Naive B cell (primary cell): ENCODE measurements at regions not wholly inside any gene's neighbourhood (a gene's known extent, or its start where the extent isn't known, plus 50 kb on each side); places are given as distances from the start of the nearest gene placed in this dataset.

Source experiments
- ATAC-seq, 2 donors: fragments of 150-1000 bp; cut with Tn5 transposase; 2 replicates each; pipeline ENCODE4 v1.10.0; 2021; ENCODE audit warnings: low read depth in 2 of 2, mild to moderate bottlenecking in 2 of 2, moderate library complexity in 2 of 2
- DNase-seq: peaks from one replicate; pipeline ENCODE4 v3.0.0; 2022
- H3K27ac Mint-ChIP-seq, 6 donors: one replicate each; pipeline ENCODE4 v1.8.0; 2020 to 2022; ENCODE audit warnings: mild to moderate bottlenecking in 6 of 6, mixed read lengths in 6 of 6, moderate library complexity in 5 of 6, inconsistent platforms in 2 of 6
- H3K27me3 Mint-ChIP-seq, 3 donors: one replicate each; pipeline ENCODE4 v1.8.0; 2021 to 2022; ENCODE audit warnings: mixed read lengths in 3 of 3, mild to moderate bottlenecking in 1 of 3
- H3K36me3 Mint-ChIP-seq, 2 donors: one replicate each; pipeline ENCODE4 v1.8.0; 2020 to 2022; ENCODE audit warnings: mixed read lengths in 2 of 2, inconsistent platforms in 1 of 2, mild to moderate bottlenecking in 1 of 2
- H3K4me1 Mint-ChIP-seq, 3 donors: one replicate each; pipeline ENCODE4 v1.8.0; 2020 to 2022; ENCODE audit warnings: mixed read lengths in 3 of 3, inconsistent platforms in 1 of 3, mild to moderate bottlenecking in 1 of 3, moderate library complexity in 1 of 3
- H3K4me3 Mint-ChIP-seq, 8 donors: one replicate each; pipeline ENCODE4 v1.8.0; 2020 to 2022; ENCODE audit warnings: mild to moderate bottlenecking in 8 of 8, mixed read lengths in 8 of 8, moderate library complexity in 8 of 8, inconsistent platforms in 2 of 8
- H3K9me3 Mint-ChIP-seq, 7 donors: one replicate each; pipeline ENCODE4 v1.8.0; 2020 to 2022; ENCODE audit warnings: mixed read lengths in 7 of 7, mild to moderate bottlenecking in 5 of 7, inconsistent platforms in 2 of 7, moderate library complexity in 1 of 7

DNA sequence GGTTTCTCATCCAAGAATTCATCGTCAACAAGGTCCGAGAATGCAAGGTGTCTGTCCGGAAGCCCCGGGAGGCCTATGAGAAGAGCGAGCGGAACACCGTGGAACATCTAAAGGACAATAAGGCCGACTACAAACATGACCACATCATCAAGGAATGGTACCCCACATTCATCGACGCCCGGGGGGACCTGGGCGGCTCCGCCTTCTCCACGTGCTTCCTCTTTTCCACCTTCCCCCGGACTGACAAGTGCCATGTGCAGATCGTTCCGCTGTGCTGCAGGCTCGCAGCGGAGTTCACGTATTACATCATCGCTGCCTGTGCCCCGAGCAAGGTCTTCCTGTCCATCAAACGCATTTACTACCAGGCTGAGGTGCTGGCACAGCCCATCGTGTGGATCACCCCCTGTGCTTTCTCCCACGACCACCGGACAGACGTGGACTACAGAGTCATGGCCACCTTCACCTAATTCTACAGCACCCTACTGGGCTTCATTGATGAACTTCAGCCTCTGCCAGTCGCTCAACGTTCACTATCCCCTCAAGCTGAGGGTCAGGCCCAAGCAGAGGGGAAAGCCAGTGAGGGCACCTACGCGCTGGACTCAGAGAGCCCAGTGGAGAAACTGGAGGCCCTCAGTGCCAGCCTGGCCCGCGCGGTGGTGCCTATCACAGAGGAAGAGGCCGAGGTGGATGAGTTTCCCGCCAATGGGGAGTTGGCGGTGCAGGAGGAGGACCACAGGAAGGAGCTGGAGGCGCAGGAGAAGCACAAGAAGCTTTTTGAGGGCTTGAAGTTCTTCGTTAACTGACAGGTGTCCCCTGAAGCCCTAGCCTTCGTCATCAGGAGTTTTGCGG is 125.9 kb upstream of the PABPC4L start:
- no peak for ATAC-seq
- no peak overlapping the region for H3K4me3 Mint-ChIP-seq
- H3K36me3 Mint-ChIP-seq, result peaks cover 0 to 8% of the 10 kb centered on the region in 2 donors
- H3K27ac Mint-ChIP-seq, result no peak overlapping the region
- H3K4me1 Mint-ChIP-seq, result peaks cover 0 to 4% (median 0%) of the 10 kb centered on the region in 3 donors
- peaks cover 0 to 12% (median 0%) of the 10 kb centered on the region in 7 donors for H3K9me3 Mint-ChIP-seq
- H3K27me3 Mint-ChIP-seq, result no peaks in the 10 kb centered on the region
- no peak for DNase-seq

GRCh38 chr4:134326866-134327265 is 125.3 kb upstream of the PABPC4L start:
- no peak for ATAC-seq

GRCh38 chr4:134324179-134324578 is 122.6 kb upstream of the PABPC4L start:
- peaks cover 0 to 8% of the 10 kb centered on the region in 2 donors for H3K36me3 Mint-ChIP-seq
- no peaks in the 10 kb centered on the region for H3K27me3 Mint-ChIP-seq
- no peak overlapping the region for H3K27ac Mint-ChIP-seq
- no peak overlapping the region for H3K4me3 Mint-ChIP-seq
- ATAC-seq (no peak), DNase-seq (no peak)
- peaks cover 0 to 16% (median 4%) of the 10 kb centered on the region in 7 donors for H3K9me3 Mint-ChIP-seq
- H3K4me1 Mint-ChIP-seq, result peaks cover 0 to 4% (median 0%) of the 10 kb centered on the region in 3 donors

More at GRCh38 chr4:134326866-134327265, 125.3 kb upstream of the PABPC4L start:
- H3K27ac Mint-ChIP-seq, result no peak overlapping the region
- H3K27me3 Mint-ChIP-seq, result no peaks in the 10 kb centered on the region
- peaks cover 0 to 12% (median 0%) of the 10 kb centered on the region in 7 donors for H3K9me3 Mint-ChIP-seq
- peaks cover 0 to 4% (median 0%) of the 10 kb centered on the region in 3 donors for H3K4me1 Mint-ChIP-seq
- no peak for DNase-seq
- H3K36me3 Mint-ChIP-seq, result peaks cover 0 to 8% of the 10 kb centered on the region in 2 donors
- no peak overlapping the region for H3K4me3 Mint-ChIP-seq

DNA sequence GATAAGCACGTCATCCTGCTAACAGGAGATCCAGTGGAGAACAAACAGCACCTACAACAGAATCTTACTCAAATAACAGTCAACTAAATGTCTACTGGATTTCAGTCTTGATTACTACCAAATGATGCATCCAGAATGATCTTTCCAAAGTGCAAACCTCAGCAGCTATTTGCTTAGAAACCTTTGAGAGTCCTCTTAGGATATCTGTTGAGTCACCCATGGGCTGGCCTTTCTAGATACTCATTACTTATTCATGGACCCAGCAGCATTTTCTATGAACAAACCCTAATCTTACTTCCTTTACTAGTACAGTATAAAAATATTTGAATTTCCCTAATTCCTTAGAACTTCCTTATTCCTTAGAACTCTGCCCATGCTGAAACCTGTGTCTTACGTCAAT is 118.5 kb upstream of the PABPC4L start:
- ATAC-seq (no peak), DNase-seq (no peak)
- Mint-ChIP-seq H3K36me3 (no peaks in the 10 kb centered on the region), H3K4me3 (no peak overlapping the region), H3K27me3 (no peaks in the 10 kb centered on the region), H3K4me1 (no peaks in the 10 kb centered on the region), H3K27ac (no peak overlapping the region), H3K9me3 (peaks cover 0 to 10% (median 4%) of the 10 kb centered on the region in 7 donors)

GRCh38 chr4:134313591-134313990 is 112.0 kb upstream of the PABPC4L start:
- Mint-ChIP-seq H3K36me3 (no peaks in the 10 kb centered on the region), H3K27me3 (no peaks in the 10 kb centered on the region), H3K27ac (no peak overlapping the region), H3K4me1 (no peaks in the 10 kb centered on the region), H3K4me3 (no peak overlapping the region), H3K9me3 (peaks cover 0 to 9% (median 0%) of the 10 kb centered on the region in 7 donors)
- ATAC-seq (no peak), DNase-seq (no peak)

DNA sequence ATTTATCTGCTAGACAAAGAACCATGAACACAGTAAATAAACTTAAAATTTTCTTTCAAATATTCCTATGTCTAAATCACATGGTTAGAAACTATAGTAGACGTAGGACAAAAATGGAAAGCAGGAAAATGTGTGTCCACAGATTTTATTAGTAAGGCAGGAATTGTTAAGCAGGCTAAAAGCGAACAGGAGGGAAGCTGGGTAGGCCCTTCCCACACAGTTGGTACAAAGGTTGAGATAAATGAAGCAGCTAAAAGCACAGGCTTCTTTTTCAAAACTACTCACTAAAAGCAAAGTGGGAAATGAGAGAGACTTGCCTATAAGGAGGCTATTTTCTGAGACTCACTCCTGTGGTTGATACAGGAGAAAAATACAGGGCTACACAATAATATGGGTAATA is 108.1 kb upstream of the PABPC4L start:
- DNase-seq (no peak), ATAC-seq (no peak)
- H3K4me1 Mint-ChIP-seq, result no peaks in the 10 kb centered on the region
- H3K9me3 Mint-ChIP-seq, result no peaks in the 10 kb centered on the region
- H3K27ac Mint-ChIP-seq, result no peak overlapping the region
- peak overlapping the region in 1 of 8 donors; percentile 16 for H3K4me3 Mint-ChIP-seq
- H3K27me3 Mint-ChIP-seq, result no peaks in the 10 kb centered on the region
- no peaks in the 10 kb centered on the region for H3K36me3 Mint-ChIP-seq

DNA sequence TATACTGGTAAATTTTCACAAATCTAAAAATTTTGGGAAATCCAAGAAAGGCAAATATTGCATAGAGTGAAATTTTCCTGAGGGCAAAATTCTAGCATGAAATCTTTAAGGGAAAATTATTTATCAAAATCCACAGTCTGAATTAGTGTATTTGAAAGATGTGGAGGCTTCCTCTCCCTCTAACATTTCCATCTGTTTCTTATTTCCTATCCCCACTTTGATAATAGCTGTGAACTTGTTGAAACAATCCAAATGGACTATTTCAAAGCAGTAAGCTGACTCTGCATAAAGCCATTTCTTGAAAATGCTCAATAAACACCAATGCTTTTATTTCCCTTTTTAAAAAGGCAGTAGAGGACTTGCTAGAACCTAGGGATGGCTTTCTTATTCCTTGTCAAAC is 107.3 kb upstream of the PABPC4L start:
- Mint-ChIP-seq H3K27me3 (no peaks in the 10 kb centered on the region), H3K4me1 (no peaks in the 10 kb centered on the region), H3K27ac (no peak overlapping the region), H3K9me3 (no peaks in the 10 kb centered on the region), H3K36me3 (no peaks in the 10 kb centered on the region), H3K4me3 (no peak overlapping the region)
- DNase-seq (no peak), ATAC-seq (no peak)

- H3K27me3 Mint-ChIP-seq, result no peaks in the 10 kb centered on the region
- no peak for DNase-seq
- H3K4me1 Mint-ChIP-seq, result no peaks in the 10 kb centered on the region
- no peak for ATAC-seq
- H3K27ac Mint-ChIP-seq, result no peak overlapping the region
- no peaks in the 10 kb centered on the region for H3K36me3 Mint-ChIP-seq
- no peak overlapping the region for H3K4me3 Mint-ChIP-seq
- peaks cover 0 to 11% (median 5%) of the 10 kb centered on the region in 7 donors for H3K9me3 Mint-ChIP-seq
Observed at GRCh38 chr4:134298313-134298712, 96.7 kb upstream of the PABPC4L start.

DNA sequence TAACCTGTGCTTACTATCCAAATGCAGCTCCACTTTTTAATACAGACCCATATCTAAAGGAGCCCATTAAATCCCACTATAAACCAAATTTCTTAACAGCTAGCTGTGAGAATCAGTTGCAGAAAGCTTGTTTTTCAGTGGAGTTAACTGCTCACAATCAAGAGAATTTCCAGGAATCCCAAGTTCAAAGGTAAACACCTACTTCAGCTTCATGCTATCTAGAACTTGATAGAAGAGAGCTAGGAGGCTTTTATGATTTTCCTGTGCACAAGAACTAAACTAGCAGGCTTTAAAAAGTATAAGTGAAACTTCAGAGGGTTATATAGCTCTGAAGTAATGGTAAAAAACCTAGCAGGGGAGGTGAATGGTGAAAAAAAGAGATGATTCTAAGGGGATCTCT is 96.2 kb upstream of the PABPC4L start:
- H3K36me3 Mint-ChIP-seq, result no peaks in the 10 kb centered on the region
- DNase-seq, result no peak
- no peak for ATAC-seq

GRCh38 chr4:134282680-134283079 is 81.1 kb upstream of the PABPC4L start:
- ATAC-seq (no peak), DNase-seq (no peak)
- H3K9me3 Mint-ChIP-seq, result peaks cover 0 to 18% (median 0%) of the 10 kb centered on the region in 7 donors
- no peak overlapping the region for H3K27ac Mint-ChIP-seq
- H3K4me3 Mint-ChIP-seq, result no peak overlapping the region
- no peaks in the 10 kb centered on the region for H3K36me3 Mint-ChIP-seq
- no peaks in the 10 kb centered on the region for H3K27me3 Mint-ChIP-seq
- no peaks in the 10 kb centered on the region for H3K4me1 Mint-ChIP-seq

More for the DNA sequence above, 96.2 kb upstream of the PABPC4L start:
- no peaks in the 10 kb centered on the region for H3K27me3 Mint-ChIP-seq
- peaks cover 0 to 11% (median 5%) of the 10 kb centered on the region in 7 donors for H3K9me3 Mint-ChIP-seq
- no peak overlapping the region for H3K4me3 Mint-ChIP-seq
- H3K4me1 Mint-ChIP-seq, result no peaks in the 10 kb centered on the region
- no peak overlapping the region for H3K27ac Mint-ChIP-seq

DNA sequence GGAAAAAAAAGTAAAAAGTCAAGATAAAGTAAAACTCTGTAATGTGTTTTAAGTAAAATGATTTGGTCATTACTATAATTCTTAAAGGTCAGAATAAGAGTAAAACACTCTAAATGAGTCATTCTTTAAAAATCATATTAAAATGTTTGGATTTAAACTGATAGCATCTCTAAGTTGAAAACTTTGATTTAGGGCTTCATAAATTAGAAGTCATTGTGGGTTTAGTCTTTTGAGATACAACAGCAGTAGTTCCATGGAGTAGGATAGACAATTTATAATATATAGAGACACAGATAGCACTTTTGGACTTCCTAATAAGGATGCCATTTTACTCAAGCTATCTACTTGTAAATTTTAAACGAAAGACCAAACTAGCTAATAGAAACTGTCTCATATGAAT is 77.1 kb upstream of the PABPC4L start:
- no peaks in the 10 kb centered on the region for H3K36me3 Mint-ChIP-seq
- peaks cover 0 to 10% (median 3%) of the 10 kb centered on the region in 7 donors for H3K9me3 Mint-ChIP-seq
- no peaks in the 10 kb centered on the region for H3K27me3 Mint-ChIP-seq
- no peak overlapping the region for H3K4me3 Mint-ChIP-seq
- no peaks in the 10 kb centered on the region for H3K4me1 Mint-ChIP-seq
- H3K27ac Mint-ChIP-seq, result no peak overlapping the region
- DNase-seq (no peak), ATAC-seq (no peak)

- DNase-seq (no peak), ATAC-seq (no peak)
- Mint-ChIP-seq H3K27ac (peak overlapping the region in 1 of 6 donors; percentile 27), H3K4me1 (no peaks in the 10 kb centered on the region), H3K9me3 (peaks cover 0 to 17% (median 5%) of the 10 kb centered on the region in 7 donors), H3K36me3 (no peaks in the 10 kb centered on the region), H3K4me3 (no peak overlapping the region), H3K27me3 (no peaks in the 10 kb centered on the region)
Observed at GRCh38 chr4:134276476-134276875, 74.9 kb upstream of the PABPC4L start.

DNA sequence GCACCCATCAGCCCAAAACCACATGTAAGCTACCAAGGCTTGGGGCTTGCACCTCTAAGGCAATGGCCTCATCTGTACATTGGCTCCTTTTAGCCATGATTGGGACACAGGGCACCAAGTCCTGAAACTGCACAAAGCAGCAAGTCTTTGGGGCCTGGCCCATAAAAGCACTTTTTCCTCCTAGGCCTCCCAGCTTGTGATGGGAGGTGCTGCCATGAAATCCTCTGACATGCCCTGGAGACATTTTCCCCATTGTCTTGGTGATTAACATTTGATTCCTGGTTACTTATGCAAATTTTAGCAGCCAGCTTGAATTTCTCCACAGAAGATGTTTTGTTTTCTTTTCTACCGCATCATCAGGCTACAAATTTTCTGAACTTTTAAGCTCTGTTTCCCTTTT is 58.5 kb upstream of the PABPC4L start:
- no peaks in the 10 kb centered on the region for H3K36me3 Mint-ChIP-seq
- peak overlapping the region in 1 of 6 donors; percentile 14 for H3K27ac Mint-ChIP-seq
- H3K4me3 Mint-ChIP-seq, result no peak overlapping the region
- no peaks in the 10 kb centered on the region for H3K4me1 Mint-ChIP-seq
- ATAC-seq, result no peak
- no peak for DNase-seq
- peaks cover 0 to 8% (median 3%) of the 10 kb centered on the region in 7 donors for H3K9me3 Mint-ChIP-seq
- H3K27me3 Mint-ChIP-seq, result no peaks in the 10 kb centered on the region
